Panc1 (cell line): ENCODE measurements at regions not wholly inside any gene's neighbourhood (a gene's known extent, or its start where the extent isn't known, plus 50 kb on each side); places are given as distances from the start of the nearest gene placed in this dataset.

Experiments used
- POLR2AphosphoS5 ChIP-seq: IDR thresholded peaks from 2 replicates; pipeline ENCODE4 v1.6.1; 2012; ENCODE audit warnings: mild to moderate bottlenecking, low read depth, low read length, moderate library complexity
- SIN3A ChIP-seq: IDR thresholded peaks from 2 replicates; pipeline ENCODE4 v1.6.1; 2012; ENCODE audit warnings: low read depth, mild to moderate bottlenecking, low read length, moderate library complexity, borderline replicate concordance; ENCODE audit not compliant: insufficient read depth
- TCF7L2 ChIP-seq: IDR thresholded peaks from 2 replicates; pipeline ENCODE4 v1.6.1; 2011; ENCODE audit warnings: mild to moderate bottlenecking, low read depth, low read length, inconsistent platforms
- TF ChIP-seq, protein P1 (sequence below): fragments of 450-650 bp; IDR thresholded peaks from 2 replicates; pipeline ENCODE4 v1.5.1; 2017; ENCODE audit warnings: mild to moderate bottlenecking
- TF ChIP-seq, protein P2 (sequence below), 2 experiments: IDR thresholded peaks; 2 replicates each; pipeline ENCODE4 v1.6.1; 2011 to 2012; ENCODE audit warnings: low read depth in 2 of 2, control low read depth in 1 of 2, low read length in 1 of 2, mild to moderate bottlenecking in 1 of 2, moderate library complexity in 1 of 2; ENCODE audit not compliant: insufficient read depth in 1 of 2

DNA sequence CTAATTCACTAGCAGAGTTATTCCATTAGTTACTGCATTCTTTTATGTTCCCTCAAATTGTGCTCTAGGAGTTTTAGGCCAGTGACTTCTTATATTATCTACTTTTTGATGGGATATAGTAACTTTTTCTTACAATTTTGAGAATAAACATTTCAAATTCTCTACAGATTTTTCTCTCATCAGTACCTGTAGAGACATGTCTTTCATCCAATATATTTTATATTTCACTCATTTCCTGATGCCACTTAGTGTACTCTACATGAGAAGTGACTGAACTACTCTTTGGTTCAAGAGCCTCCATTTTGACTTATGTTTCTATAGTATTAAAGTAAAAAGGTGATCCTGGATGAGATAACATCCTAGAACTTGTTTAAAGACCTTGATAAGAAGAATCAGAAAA, 108.5 kb downstream of the ELOVL4 start:
- TF ChIP-seq, protein P1, sequence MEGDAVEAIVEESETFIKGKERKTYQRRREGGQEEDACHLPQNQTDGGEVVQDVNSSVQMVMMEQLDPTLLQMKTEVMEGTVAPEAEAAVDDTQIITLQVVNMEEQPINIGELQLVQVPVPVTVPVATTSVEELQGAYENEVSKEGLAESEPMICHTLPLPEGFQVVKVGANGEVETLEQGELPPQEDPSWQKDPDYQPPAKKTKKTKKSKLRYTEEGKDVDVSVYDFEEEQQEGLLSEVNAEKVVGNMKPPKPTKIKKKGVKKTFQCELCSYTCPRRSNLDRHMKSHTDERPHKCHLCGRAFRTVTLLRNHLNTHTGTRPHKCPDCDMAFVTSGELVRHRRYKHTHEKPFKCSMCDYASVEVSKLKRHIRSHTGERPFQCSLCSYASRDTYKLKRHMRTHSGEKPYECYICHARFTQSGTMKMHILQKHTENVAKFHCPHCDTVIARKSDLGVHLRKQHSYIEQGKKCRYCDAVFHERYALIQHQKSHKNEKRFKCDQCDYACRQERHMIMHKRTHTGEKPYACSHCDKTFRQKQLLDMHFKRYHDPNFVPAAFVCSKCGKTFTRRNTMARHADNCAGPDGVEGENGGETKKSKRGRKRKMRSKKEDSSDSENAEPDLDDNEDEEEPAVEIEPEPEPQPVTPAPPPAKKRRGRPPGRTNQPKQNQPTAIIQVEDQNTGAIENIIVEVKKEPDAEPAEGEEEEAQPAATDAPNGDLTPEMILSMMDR, result no peak
- TF ChIP-seq POLR2AphosphoS5, result no peak
- TF ChIP-seq TCF7L2, result no peak
- no peak for TF ChIP-seq SIN3A
- TF ChIP-seq, protein P2, sequence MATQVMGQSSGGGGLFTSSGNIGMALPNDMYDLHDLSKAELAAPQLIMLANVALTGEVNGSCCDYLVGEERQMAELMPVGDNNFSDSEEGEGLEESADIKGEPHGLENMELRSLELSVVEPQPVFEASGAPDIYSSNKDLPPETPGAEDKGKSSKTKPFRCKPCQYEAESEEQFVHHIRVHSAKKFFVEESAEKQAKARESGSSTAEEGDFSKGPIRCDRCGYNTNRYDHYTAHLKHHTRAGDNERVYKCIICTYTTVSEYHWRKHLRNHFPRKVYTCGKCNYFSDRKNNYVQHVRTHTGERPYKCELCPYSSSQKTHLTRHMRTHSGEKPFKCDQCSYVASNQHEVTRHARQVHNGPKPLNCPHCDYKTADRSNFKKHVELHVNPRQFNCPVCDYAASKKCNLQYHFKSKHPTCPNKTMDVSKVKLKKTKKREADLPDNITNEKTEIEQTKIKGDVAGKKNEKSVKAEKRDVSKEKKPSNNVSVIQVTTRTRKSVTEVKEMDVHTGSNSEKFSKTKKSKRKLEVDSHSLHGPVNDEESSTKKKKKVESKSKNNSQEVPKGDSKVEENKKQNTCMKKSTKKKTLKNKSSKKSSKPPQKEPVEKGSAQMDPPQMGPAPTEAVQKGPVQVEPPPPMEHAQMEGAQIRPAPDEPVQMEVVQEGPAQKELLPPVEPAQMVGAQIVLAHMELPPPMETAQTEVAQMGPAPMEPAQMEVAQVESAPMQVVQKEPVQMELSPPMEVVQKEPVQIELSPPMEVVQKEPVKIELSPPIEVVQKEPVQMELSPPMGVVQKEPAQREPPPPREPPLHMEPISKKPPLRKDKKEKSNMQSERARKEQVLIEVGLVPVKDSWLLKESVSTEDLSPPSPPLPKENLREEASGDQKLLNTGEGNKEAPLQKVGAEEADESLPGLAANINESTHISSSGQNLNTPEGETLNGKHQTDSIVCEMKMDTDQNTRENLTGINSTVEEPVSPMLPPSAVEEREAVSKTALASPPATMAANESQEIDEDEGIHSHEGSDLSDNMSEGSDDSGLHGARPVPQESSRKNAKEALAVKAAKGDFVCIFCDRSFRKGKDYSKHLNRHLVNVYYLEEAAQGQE (IDR thresholded peaks at IDR 0.05; ENCODE audit: insufficient read depth in 1 of 2, low read depth in 2 of 2, low read length in 1 of 2), result no peak
